ENCODE measurements at regions not wholly inside any gene's neighbourhood (a gene's known extent, or its start where the extent isn't known, plus 50 kb on each side); places are given as distances from the start of the nearest gene placed in this dataset.

DNA sequence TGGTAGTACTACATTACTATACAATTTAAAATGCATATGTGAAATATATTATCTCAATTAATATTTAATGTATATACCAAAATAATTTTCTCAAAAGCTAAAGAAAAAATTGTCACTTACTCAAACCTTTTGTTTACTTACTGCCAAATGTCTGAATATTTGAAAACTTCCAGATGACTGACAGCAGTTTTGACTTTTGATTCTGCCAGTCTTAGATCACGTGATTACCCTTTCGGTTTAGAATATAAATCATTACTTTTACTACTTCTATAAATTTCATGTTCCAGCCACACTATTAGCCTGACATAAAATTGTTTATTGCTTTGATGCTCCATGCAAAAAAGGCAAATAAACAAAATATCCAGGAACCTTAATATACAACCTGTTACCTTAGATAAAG lies 680.7 kb upstream of the ID4 start:
- no peaks in the 10 kb centered on the region for H3K36me3 ChIP-seq (replicated peaks in 1 of 2; ENCODE audit: control insufficient read depth in 1 of 2, insufficient read depth in 2 of 2, low read length in 2 of 2)
- H3K36me3 Mint-ChIP-seq = no peaks in the 10 kb centered on the region
- no peaks in the 10 kb centered on the region for H3K4me1 Mint-ChIP-seq
- H3K9ac ChIP-seq (ENCODE audit: insufficient read depth, low read length, poor library complexity, severe bottlenecking) = no peak overlapping the region
- no peak overlapping the region for H3K27ac ChIP-seq (ENCODE audit: low read depth in 1 of 2, low read length in 2 of 2)
- no peak for DNase-seq
- H3K27me3 Mint-ChIP-seq (ENCODE audit: low read depth in 3 of 3) = no peaks in the 10 kb centered on the region
- no peaks in the 10 kb centered on the region for H3K4me1 ChIP-seq (ENCODE audit: control insufficient read depth in 1 of 2, insufficient read depth in 2 of 2, low read length in 2 of 2)
- no peak overlapping the region for H3K4me3 Mint-ChIP-seq
- no peak overlapping the region for H3K27ac Mint-ChIP-seq
- H4K20me1 ChIP-seq (ENCODE audit: insufficient read depth, low read length) = no peaks in the 10 kb centered on the region
- TF ChIP-seq, protein P1, sequence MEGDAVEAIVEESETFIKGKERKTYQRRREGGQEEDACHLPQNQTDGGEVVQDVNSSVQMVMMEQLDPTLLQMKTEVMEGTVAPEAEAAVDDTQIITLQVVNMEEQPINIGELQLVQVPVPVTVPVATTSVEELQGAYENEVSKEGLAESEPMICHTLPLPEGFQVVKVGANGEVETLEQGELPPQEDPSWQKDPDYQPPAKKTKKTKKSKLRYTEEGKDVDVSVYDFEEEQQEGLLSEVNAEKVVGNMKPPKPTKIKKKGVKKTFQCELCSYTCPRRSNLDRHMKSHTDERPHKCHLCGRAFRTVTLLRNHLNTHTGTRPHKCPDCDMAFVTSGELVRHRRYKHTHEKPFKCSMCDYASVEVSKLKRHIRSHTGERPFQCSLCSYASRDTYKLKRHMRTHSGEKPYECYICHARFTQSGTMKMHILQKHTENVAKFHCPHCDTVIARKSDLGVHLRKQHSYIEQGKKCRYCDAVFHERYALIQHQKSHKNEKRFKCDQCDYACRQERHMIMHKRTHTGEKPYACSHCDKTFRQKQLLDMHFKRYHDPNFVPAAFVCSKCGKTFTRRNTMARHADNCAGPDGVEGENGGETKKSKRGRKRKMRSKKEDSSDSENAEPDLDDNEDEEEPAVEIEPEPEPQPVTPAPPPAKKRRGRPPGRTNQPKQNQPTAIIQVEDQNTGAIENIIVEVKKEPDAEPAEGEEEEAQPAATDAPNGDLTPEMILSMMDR (IDR thresholded peaks at IDR 0.05) = no peak
- H3K79me2 ChIP-seq (ENCODE audit: insufficient read depth, low read length) = no peaks in the 10 kb centered on the region
- no peaks in the 10 kb centered on the region for H3K9me3 ChIP-seq (replicated peaks in 1 of 2; ENCODE audit: control insufficient read depth in 1 of 2, insufficient read depth in 1 of 2, low read length in 2 of 2)
- no peak overlapping the region for H2AFZ ChIP-seq (ENCODE audit: insufficient read depth, low read depth, low read length, poor library complexity, severe bottlenecking)
- no peak overlapping the region for H3K4me2 ChIP-seq (replicated peaks; ENCODE audit: extremely low read depth, low read length, poor library complexity, severe bottlenecking)
- H3K9me3 Mint-ChIP-seq = peaks cover 0 to 15% (median 2%) of the 10 kb centered on the region in 7 donors
- no CpG with 5 or more reads among the region's 2 CpGs for WGBS (ENCODE audit: insufficient coverage)
- H3K27me3 ChIP-seq (ENCODE audit: control insufficient read depth in 2 of 2, insufficient read depth in 2 of 2, low read length in 2 of 2) = no peaks in the 10 kb centered on the region
- no peak overlapping the region for H3K4me3 ChIP-seq (replicated peaks in 1 of 3; ENCODE audit: low read depth in 2 of 3, low read length in 3 of 3)
- intact Hi-C loops (cut with micrococcal nuclease) = no loop called here

DNA sequence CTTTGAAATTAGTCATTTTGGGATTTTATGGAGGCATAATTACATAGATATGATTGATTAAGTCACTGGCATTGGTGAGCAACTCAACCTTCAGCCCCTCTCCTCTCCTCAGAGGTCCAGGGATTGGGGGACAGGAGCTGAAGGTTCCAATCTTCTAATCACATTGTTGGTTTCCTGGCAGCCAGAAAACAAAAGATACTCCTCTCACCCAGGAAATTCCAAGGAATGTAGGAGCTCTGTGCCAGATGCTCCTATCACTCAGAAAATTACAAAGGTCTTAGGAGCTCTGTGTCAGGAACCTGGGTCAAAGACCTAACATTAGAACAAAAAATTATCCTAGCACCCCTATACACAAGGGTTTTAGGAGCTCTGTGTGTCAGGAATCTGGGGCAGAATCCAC lies 679.7 kb upstream of the ID4 start:
- Mint-ChIP-seq H3K4me1 (no peaks in the 10 kb centered on the region), H3K9me3 (peaks cover 0 to 11% (median 0%) of the 10 kb centered on the region in 7 donors), H3K4me3 (no peak overlapping the region), H3K36me3 (no peaks in the 10 kb centered on the region), H3K27me3 (ENCODE audit: low read depth in 3 of 3) (no peaks in the 10 kb centered on the region), H3K27ac (no peak overlapping the region)
- no peaks in the 10 kb centered on the region for H3K36me3 ChIP-seq (replicated peaks in 1 of 2; ENCODE audit: control insufficient read depth in 1 of 2, insufficient read depth in 2 of 2, low read length in 2 of 2)
- no peaks in the 10 kb centered on the region for H3K79me2 ChIP-seq (ENCODE audit: insufficient read depth, low read length)
- intact Hi-C loops (cut with micrococcal nuclease) = no loop called here
- H2AFZ ChIP-seq (ENCODE audit: insufficient read depth, low read depth, low read length, poor library complexity, severe bottlenecking) = no peak overlapping the region
- H3K4me1 ChIP-seq (ENCODE audit: control insufficient read depth in 1 of 2, insufficient read depth in 2 of 2, low read length in 2 of 2) = no peaks in the 10 kb centered on the region
- H3K4me2 ChIP-seq (replicated peaks; ENCODE audit: extremely low read depth, low read length, poor library complexity, severe bottlenecking) = no peak overlapping the region
- H3K27ac ChIP-seq (ENCODE audit: low read depth in 1 of 2, low read length in 2 of 2) = no peak overlapping the region
- no peak overlapping the region for H3K4me3 ChIP-seq (replicated peaks in 1 of 3; ENCODE audit: low read depth in 2 of 3, low read length in 3 of 3)
- no peaks in the 10 kb centered on the region for H3K9me3 ChIP-seq (replicated peaks in 1 of 2; ENCODE audit: control insufficient read depth in 1 of 2, insufficient read depth in 1 of 2, low read length in 2 of 2)
- no peaks in the 10 kb centered on the region for H4K20me1 ChIP-seq (ENCODE audit: insufficient read depth, low read length)
- no peak for DNase-seq
- no peak overlapping the region for H3K9ac ChIP-seq (ENCODE audit: insufficient read depth, low read length, poor library complexity, severe bottlenecking)
- H3K27me3 ChIP-seq (ENCODE audit: control insufficient read depth in 2 of 2, insufficient read depth in 2 of 2, low read length in 2 of 2) = no peaks in the 10 kb centered on the region
- TF ChIP-seq, protein P1 (IDR thresholded peaks at IDR 0.05) = no peak

Data from CD14-positive monocyte (primary cell).